Calu3 (cell line): ENCODE measurements at regions not wholly inside any gene's neighbourhood (a gene's known extent, or its start where the extent isn't known, plus 50 kb on each side); places are given as distances from the start of the nearest gene placed in this dataset.

ENCODE experiments used
- BruUV-seq: library from RNA; stranded (reverse); fragments of 400-500 nt; replicated peaks from 2 replicates; lab custom pipeline; 2021; lab: Mats Ljungman, UMichigan
- CTCF ChIA-PET: fragments of 300-600 bp; sonication (Branson Sonifier 250); formaldehyde crosslinking; loops from one replicate; lab custom pipeline; 2022; ENCODE audit warnings: antibody characterized with exemption; lab: Charles Lee
- DNase-seq: peaks from one replicate; pipeline ENCODE4 v3.0.0; 2022
- H3K27ac Mint-ChIP-seq: one replicate; pipeline ENCODE4 v1.8.0; 2022; ENCODE audit warnings: mixed read lengths; ENCODE audit not compliant: unreplicated experiment
- H3K27me3 Mint-ChIP-seq: one replicate; pipeline ENCODE4 v1.8.0; 2022; ENCODE audit warnings: mixed read lengths; ENCODE audit not compliant: unreplicated experiment
- H3K36me3 Mint-ChIP-seq: one replicate; pipeline ENCODE4 v1.8.0; 2022; ENCODE audit warnings: mild to moderate bottlenecking, moderate library complexity, mixed read lengths; ENCODE audit not compliant: insufficient read depth, unreplicated experiment
- H3K4me1 Mint-ChIP-seq: one replicate; pipeline ENCODE4 v1.8.0; 2022; ENCODE audit warnings: mild to moderate bottlenecking, low read depth, mixed read lengths; ENCODE audit not compliant: unreplicated experiment
- H3K4me3 Mint-ChIP-seq: one replicate; pipeline ENCODE4 v1.8.0; 2022; ENCODE audit warnings: mild to moderate bottlenecking, low read depth, moderate library complexity, mixed read lengths; ENCODE audit not compliant: unreplicated experiment
- H3K9me3 Mint-ChIP-seq: one replicate; pipeline ENCODE4 v1.8.0; 2022; ENCODE audit warnings: low read depth, mixed read lengths; ENCODE audit not compliant: unreplicated experiment
- CTCF ChIP-seq: fragments of 200-600 bp; IDR thresholded peaks from one replicate; pipeline ENCODE4 v1.8.0; 2022; ENCODE audit warnings: antibody characterized with exemption; ENCODE audit not compliant: unreplicated experiment
- intact Hi-C: fragments of 100-400 bp; cut with micrococcal nuclease; formaldehyde crosslinking; loops from one replicate; pipeline ENCODE4 v1.10.0; 2022; ENCODE audit not compliant: unreplicated experiment

GRCh38 chr20:57985278-57985677 lies 243.2 kb downstream of the ANKRD60 start:
- Mint-ChIP-seq H3K36me3 (no peaks in the 10 kb centered on the region), H3K27me3 (no peaks in the 10 kb centered on the region), H3K4me1 (peaks cover 11% of the 10 kb centered on the region), H3K9me3 (peaks cover 4% of the 10 kb centered on the region), H3K4me3 (no peak overlapping the region), H3K27ac (no peak overlapping the region)
- no peak for DNase-seq
- no TSS peak for BruUV-seq
- CTCF ChIA-PET = interaction anchor here (1.0 kb wide), 1 partner anchor 8 kb away, joined by 3 read pairs; no protein-coding TSS in a partner anchor
- intact Hi-C loops = no loop called here
- TF ChIP-seq CTCF = no peak

GRCh38 chr20:57983082-57983481 lies 245.4 kb downstream of the ANKRD60 start:
- no peaks in the 10 kb centered on the region for H3K9me3 Mint-ChIP-seq
- no peak for DNase-seq
- peaks cover 23% of the 10 kb centered on the region for H3K4me1 Mint-ChIP-seq
- H3K36me3 Mint-ChIP-seq = no peaks in the 10 kb centered on the region
- BruUV-seq = no TSS peak
- H3K27me3 Mint-ChIP-seq = no peaks in the 10 kb centered on the region
- intact Hi-C loops = no loop called here
- no peak overlapping the region for H3K4me3 Mint-ChIP-seq
- CTCF ChIA-PET = no interaction called here
- H3K27ac Mint-ChIP-seq = no peak overlapping the region
- TF ChIP-seq CTCF = no peak

GRCh38 chr20:57980506-57980905 lies 247.9 kb downstream of the ANKRD60 start:
- no peak for TF ChIP-seq CTCF
- Mint-ChIP-seq H3K9me3 (no peaks in the 10 kb centered on the region), H3K27me3 (no peaks in the 10 kb centered on the region), H3K4me1 (peaks cover 23% of the 10 kb centered on the region), H3K36me3 (no peaks in the 10 kb centered on the region), H3K4me3 (no peak overlapping the region), H3K27ac (no peak overlapping the region)
- DNase-seq = no peak
- no TSS peak for BruUV-seq
- intact Hi-C loops = no loop called here
- CTCF ChIA-PET = no interaction called here

GRCh38 chr20:57977569-57977968 lies 250.9 kb downstream of the ANKRD60 start:
- intact Hi-C loops = no loop called here
- H3K27ac Mint-ChIP-seq = no peak overlapping the region
- peaks cover 23% of the 10 kb centered on the region for H3K4me1 Mint-ChIP-seq
- H3K9me3 Mint-ChIP-seq = peaks cover 6% of the 10 kb centered on the region
- DNase-seq = no peak
- TF ChIP-seq CTCF = no peak
- BruUV-seq = no TSS peak
- no peak overlapping the region for H3K4me3 Mint-ChIP-seq
- no peaks in the 10 kb centered on the region for H3K27me3 Mint-ChIP-seq
- CTCF ChIA-PET = no interaction called here
- no peaks in the 10 kb centered on the region for H3K36me3 Mint-ChIP-seq
